ENCODE measurements at regions not wholly inside any gene's neighbourhood (a gene's known extent, or its start where the extent isn't known, plus 50 kb on each side); places are given as distances from the start of the nearest gene placed in this dataset.

DNA sequence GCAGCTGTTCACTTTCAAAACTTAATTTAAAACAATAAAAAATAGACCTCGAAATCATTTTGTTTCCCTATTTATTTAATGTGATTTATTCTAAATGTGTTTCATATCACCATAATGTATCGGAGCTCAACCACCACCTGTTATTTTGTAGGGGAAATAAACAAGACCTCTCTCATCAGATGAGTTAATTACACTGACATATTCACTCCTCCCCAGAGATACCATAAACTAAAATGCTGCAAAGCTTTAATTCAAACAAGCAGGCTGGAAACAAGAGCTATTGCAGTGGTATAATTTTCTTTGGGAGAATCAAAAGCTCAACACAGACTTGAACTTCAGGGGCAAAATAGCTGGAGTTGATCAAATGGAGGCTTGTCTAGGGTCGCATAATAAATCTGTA is 303.5 kb upstream of the TSHZ2 start:
- Histone ChIP-seq H3K9me3 (ENCODE audit: low read length) (no peaks in the 10 kb centered on the region), H3K4me1 (ENCODE audit: insufficient read depth, low read length) (no peaks in the 10 kb centered on the region), H3K27me3 (ENCODE audit: control insufficient read depth in 1 of 2, insufficient read depth in 2 of 2, low read length in 2 of 2) (no peaks in the 10 kb centered on the region), H3K4me3 (ENCODE audit: low read depth in 1 of 2, low read length in 2 of 2) (no peak overlapping the region), H3K36me3 (ENCODE audit: insufficient read depth, low read length) (no peaks in the 10 kb centered on the region), H3K9ac (ENCODE audit: low read length) (no peak overlapping the region), H3K27ac (ENCODE audit: low read depth, low read length) (no peak overlapping the region)

GRCh38 chr20:52667358-52667757 is 304.8 kb upstream of the TSHZ2 start:
- H3K4me3 ChIP-seq (ENCODE audit: low read depth in 1 of 2, low read length in 2 of 2) = no peak overlapping the region
- H3K9me3 ChIP-seq (ENCODE audit: low read length) = no peaks in the 10 kb centered on the region
- H3K9ac ChIP-seq (ENCODE audit: low read length) = no peak overlapping the region
- no peaks in the 10 kb centered on the region for H3K36me3 ChIP-seq (ENCODE audit: insufficient read depth, low read length)
- H3K27ac ChIP-seq (ENCODE audit: low read depth, low read length) = no peak overlapping the region
- H3K4me1 ChIP-seq (ENCODE audit: insufficient read depth, low read length) = no peaks in the 10 kb centered on the region
- no peaks in the 10 kb centered on the region for H3K27me3 ChIP-seq (ENCODE audit: control insufficient read depth in 1 of 2, insufficient read depth in 2 of 2, low read length in 2 of 2)

DNA sequence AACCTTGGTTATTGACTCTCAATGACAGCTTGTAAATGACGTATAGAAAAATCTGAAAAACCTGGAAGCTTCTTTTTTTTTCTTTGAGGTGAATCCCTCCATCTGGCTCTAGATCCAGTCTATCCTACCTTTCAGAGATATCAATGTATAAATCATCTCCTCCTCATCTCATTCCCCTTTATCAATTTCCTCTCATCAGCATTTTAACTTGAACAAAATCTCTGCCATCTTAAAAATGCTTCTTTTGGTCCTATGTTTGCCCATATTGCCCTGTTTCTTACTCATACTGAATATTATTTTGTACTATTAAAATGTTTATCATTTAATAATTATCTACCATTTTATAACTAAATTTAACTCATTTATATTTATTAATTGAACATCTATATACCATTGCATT is 306.7 kb upstream of the TSHZ2 start:
- no peaks in the 10 kb centered on the region for H3K36me3 ChIP-seq (ENCODE audit: insufficient read depth, low read length)
- no peak overlapping the region for H3K4me3 ChIP-seq (ENCODE audit: low read depth in 1 of 2, low read length in 2 of 2)
- H3K27ac ChIP-seq (ENCODE audit: low read depth, low read length) = no peak overlapping the region
- H3K9me3 ChIP-seq (ENCODE audit: low read length) = no peaks in the 10 kb centered on the region
- H3K4me1 ChIP-seq (ENCODE audit: insufficient read depth, low read length) = no peaks in the 10 kb centered on the region
- no peaks in the 10 kb centered on the region for H3K27me3 ChIP-seq (ENCODE audit: control insufficient read depth in 1 of 2, insufficient read depth in 2 of 2, low read length in 2 of 2)
- H3K9ac ChIP-seq (ENCODE audit: low read length) = no peak overlapping the region

DNA sequence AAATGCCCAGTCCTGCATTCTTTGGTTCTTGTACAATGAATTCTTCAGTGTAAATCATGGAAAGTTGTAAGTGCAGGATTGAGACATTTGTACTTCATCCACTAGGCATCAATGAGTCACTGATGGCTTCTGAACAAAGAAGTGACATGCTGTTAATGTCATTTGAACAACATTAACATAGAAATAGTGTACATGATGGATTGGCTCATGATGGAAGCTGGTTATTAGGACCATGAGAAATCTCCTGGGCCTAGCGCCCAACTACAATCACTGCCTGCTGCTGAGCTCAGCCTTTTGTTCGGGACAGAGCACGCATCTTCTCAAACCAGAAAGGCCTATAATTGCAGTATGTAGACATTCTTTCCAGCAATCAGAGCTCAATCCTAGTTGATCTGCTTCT is 316.8 kb upstream of the TSHZ2 start:
- Histone ChIP-seq H3K27ac (ENCODE audit: low read depth, low read length) (no peak overlapping the region), H3K36me3 (ENCODE audit: insufficient read depth, low read length) (no peaks in the 10 kb centered on the region), H3K9me3 (ENCODE audit: low read length) (no peaks in the 10 kb centered on the region), H3K27me3 (ENCODE audit: control insufficient read depth in 1 of 2, insufficient read depth in 2 of 2, low read length in 2 of 2) (no peaks in the 10 kb centered on the region), H3K4me1 (ENCODE audit: insufficient read depth, low read length) (no peaks in the 10 kb centered on the region), H3K4me3 (ENCODE audit: low read depth in 1 of 2, low read length in 2 of 2) (no peak overlapping the region), H3K9ac (ENCODE audit: low read length) (no peak overlapping the region)

DNA sequence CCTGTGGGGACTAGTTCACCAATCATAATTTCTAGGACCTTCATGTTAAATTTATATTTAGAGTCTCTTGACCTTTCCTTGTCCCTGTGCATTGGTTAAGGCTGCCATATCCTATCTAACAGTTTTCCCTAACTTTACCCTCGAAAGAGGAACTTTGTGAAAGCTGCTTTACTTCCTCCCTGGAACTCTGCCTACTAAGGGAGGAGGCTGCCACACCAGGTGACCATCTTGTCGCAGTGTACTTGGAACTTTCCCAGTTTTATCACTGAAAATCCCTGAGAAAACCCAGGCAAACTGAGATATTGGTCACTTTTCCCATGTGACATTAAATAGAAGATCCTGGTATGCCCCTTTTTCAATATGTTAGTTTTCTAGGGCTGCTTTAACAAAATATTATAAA is 317.6 kb upstream of the TSHZ2 start:
- Histone ChIP-seq H3K36me3 (ENCODE audit: insufficient read depth, low read length) (no peaks in the 10 kb centered on the region), H3K27ac (ENCODE audit: low read depth, low read length) (no peak overlapping the region), H3K9me3 (ENCODE audit: low read length) (no peaks in the 10 kb centered on the region), H3K9ac (ENCODE audit: low read length) (no peak overlapping the region), H3K27me3 (ENCODE audit: control insufficient read depth in 1 of 2, insufficient read depth in 2 of 2, low read length in 2 of 2) (no peaks in the 10 kb centered on the region), H3K4me1 (ENCODE audit: insufficient read depth, low read length) (no peaks in the 10 kb centered on the region), H3K4me3 (ENCODE audit: low read depth in 1 of 2, low read length in 2 of 2) (no peak overlapping the region)

GRCh38 chr20:52652271-52652670 is 319.9 kb upstream of the TSHZ2 start:
- no peaks in the 10 kb centered on the region for H3K9me3 ChIP-seq (ENCODE audit: low read length)
- H3K9ac ChIP-seq (ENCODE audit: low read length) = no peak overlapping the region
- no peaks in the 10 kb centered on the region for H3K27me3 ChIP-seq (ENCODE audit: control insufficient read depth in 1 of 2, insufficient read depth in 2 of 2, low read length in 2 of 2)

DNA sequence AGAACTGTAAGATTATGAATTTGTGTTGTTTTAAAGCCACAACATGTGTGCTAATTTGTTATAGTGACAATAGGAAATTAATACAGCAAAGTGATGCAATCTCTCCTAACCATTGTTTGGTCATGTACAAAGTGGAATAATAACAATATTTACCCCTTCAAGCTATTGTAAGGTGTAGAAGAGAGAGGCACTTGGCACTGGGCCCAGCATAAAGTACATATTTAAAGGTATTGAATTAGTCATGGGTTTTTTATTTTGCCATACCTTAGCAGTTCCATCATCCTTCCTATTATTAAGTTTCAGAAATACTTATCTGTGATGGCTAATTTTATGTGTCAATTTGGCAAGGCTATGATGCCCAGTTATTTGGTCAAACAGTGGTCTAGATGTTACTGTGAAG is 322.4 kb upstream of the TSHZ2 start:
- H3K9ac ChIP-seq (ENCODE audit: low read length) = no peak overlapping the region
- no peak overlapping the region for H3K27ac ChIP-seq (ENCODE audit: low read depth, low read length)
- H3K36me3 ChIP-seq (ENCODE audit: insufficient read depth, low read length) = no peaks in the 10 kb centered on the region
- H3K4me3 ChIP-seq (ENCODE audit: low read depth in 1 of 2, low read length in 2 of 2) = no peak overlapping the region
- no peaks in the 10 kb centered on the region for H3K27me3 ChIP-seq (ENCODE audit: control insufficient read depth in 1 of 2, insufficient read depth in 2 of 2, low read length in 2 of 2)
- H3K9me3 ChIP-seq (ENCODE audit: low read length) = no peaks in the 10 kb centered on the region
- no peaks in the 10 kb centered on the region for H3K4me1 ChIP-seq (ENCODE audit: insufficient read depth, low read length)

More at GRCh38 chr20:52652271-52652670, 319.9 kb upstream of the TSHZ2 start:
- Histone ChIP-seq H3K4me1 (ENCODE audit: insufficient read depth, low read length) (no peaks in the 10 kb centered on the region), H3K36me3 (ENCODE audit: insufficient read depth, low read length) (no peaks in the 10 kb centered on the region), H3K27ac (ENCODE audit: low read depth, low read length) (no peak overlapping the region), H3K4me3 (ENCODE audit: low read depth in 1 of 2, low read length in 2 of 2) (no peak overlapping the region)

DNA sequence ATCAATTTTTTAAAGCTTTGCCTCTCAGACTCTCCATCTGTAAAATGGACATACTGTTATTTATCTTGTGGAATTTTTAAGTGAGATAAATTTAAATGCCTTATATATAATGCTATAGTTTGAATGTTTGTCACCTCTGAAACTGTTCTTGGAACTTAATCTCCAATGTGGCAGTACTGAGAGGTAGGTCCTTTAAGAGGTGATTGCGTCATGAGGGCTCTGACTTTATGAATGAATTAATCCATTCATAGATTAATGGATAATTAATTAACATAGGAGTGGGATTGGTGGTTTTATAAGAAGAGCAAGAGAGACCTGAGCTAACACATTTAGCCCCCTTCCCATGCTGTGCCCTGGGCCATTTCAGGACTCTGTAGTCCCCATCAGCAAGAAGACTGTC is 326.3 kb upstream of the TSHZ2 start:
- H3K27me3 ChIP-seq (ENCODE audit: control insufficient read depth in 1 of 2, insufficient read depth in 2 of 2, low read length in 2 of 2) = no peaks in the 10 kb centered on the region
- H3K36me3 ChIP-seq (ENCODE audit: insufficient read depth, low read length) = no peaks in the 10 kb centered on the region
- H3K27ac ChIP-seq (ENCODE audit: low read depth, low read length) = no peak overlapping the region
- H3K4me1 ChIP-seq (ENCODE audit: insufficient read depth, low read length) = no peaks in the 10 kb centered on the region
- no peak overlapping the region for H3K4me3 ChIP-seq (ENCODE audit: low read depth in 1 of 2, low read length in 2 of 2)
- H3K9me3 ChIP-seq (ENCODE audit: low read length) = no peaks in the 10 kb centered on the region
- H3K9ac ChIP-seq (ENCODE audit: low read length) = no peak overlapping the region

DNA sequence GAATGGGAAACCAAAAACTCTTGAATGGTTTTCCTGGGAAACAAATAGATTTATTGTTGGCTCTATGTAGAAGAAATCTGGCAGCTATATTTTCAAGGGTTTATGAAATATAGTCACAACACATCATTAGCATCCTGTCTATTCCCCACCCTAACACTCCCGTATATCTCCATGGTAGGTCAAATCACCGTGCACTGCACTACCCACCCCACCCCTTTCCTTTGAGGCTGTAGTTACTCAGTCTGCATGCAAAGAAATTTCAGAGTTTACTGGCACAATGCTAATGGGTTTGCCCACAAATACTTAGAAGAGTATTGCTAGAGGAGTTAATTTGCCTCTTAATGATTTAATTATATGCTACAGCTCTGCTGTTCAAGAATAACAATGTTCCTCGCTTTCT is 329.1 kb upstream of the TSHZ2 start:
- no peak overlapping the region for H3K4me3 ChIP-seq (ENCODE audit: low read depth in 1 of 2, low read length in 2 of 2)
- no peaks in the 10 kb centered on the region for H3K36me3 ChIP-seq (ENCODE audit: insufficient read depth, low read length)
- H3K27me3 ChIP-seq (ENCODE audit: control insufficient read depth in 1 of 2, insufficient read depth in 2 of 2, low read length in 2 of 2) = no peaks in the 10 kb centered on the region

GRCh38 chr20:52637201-52637600 is 335.0 kb upstream of the TSHZ2 start:
- Histone ChIP-seq H3K27ac (ENCODE audit: low read depth, low read length) (no peak overlapping the region), H3K4me3 (ENCODE audit: low read depth in 1 of 2, low read length in 2 of 2) (no peak overlapping the region), H3K27me3 (ENCODE audit: control insufficient read depth in 1 of 2, insufficient read depth in 2 of 2, low read length in 2 of 2) (no peaks in the 10 kb centered on the region), H3K36me3 (ENCODE audit: insufficient read depth, low read length) (no peaks in the 10 kb centered on the region), H3K9ac (ENCODE audit: low read length) (no peak overlapping the region), H3K4me1 (ENCODE audit: insufficient read depth, low read length) (no peaks in the 10 kb centered on the region), H3K9me3 (ENCODE audit: low read length) (no peaks in the 10 kb centered on the region)

More for the DNA sequence above, 329.1 kb upstream of the TSHZ2 start:
- Histone ChIP-seq H3K27ac (ENCODE audit: low read depth, low read length) (no peak overlapping the region), H3K4me1 (ENCODE audit: insufficient read depth, low read length) (no peaks in the 10 kb centered on the region), H3K9me3 (ENCODE audit: low read length) (no peaks in the 10 kb centered on the region), H3K9ac (ENCODE audit: low read length) (no peak overlapping the region)

GRCh38 chr20:52631469-52631868 is 340.7 kb upstream of the TSHZ2 start:
- no peak overlapping the region for H3K27ac ChIP-seq (ENCODE audit: low read depth, low read length)

GRCh38 chr20:52630138-52630537 is 342.0 kb upstream of the TSHZ2 start:
- Histone ChIP-seq H3K4me3 (ENCODE audit: low read depth in 1 of 2, low read length in 2 of 2) (no peak overlapping the region), H3K9me3 (ENCODE audit: low read length) (no peaks in the 10 kb centered on the region), H3K27ac (ENCODE audit: low read depth, low read length) (no peak overlapping the region), H3K4me1 (ENCODE audit: insufficient read depth, low read length) (no peaks in the 10 kb centered on the region), H3K36me3 (ENCODE audit: insufficient read depth, low read length) (no peaks in the 10 kb centered on the region), H3K9ac (ENCODE audit: low read length) (no peak overlapping the region), H3K27me3 (ENCODE audit: control insufficient read depth in 1 of 2, insufficient read depth in 2 of 2, low read length in 2 of 2) (no peaks in the 10 kb centered on the region)

More at GRCh38 chr20:52631469-52631868, 340.7 kb upstream of the TSHZ2 start:
- Histone ChIP-seq H3K4me1 (ENCODE audit: insufficient read depth, low read length) (no peaks in the 10 kb centered on the region), H3K36me3 (ENCODE audit: insufficient read depth, low read length) (no peaks in the 10 kb centered on the region), H3K9ac (ENCODE audit: low read length) (no peak overlapping the region), H3K27me3 (ENCODE audit: control insufficient read depth in 1 of 2, insufficient read depth in 2 of 2, low read length in 2 of 2) (no peaks in the 10 kb centered on the region), H3K4me3 (ENCODE audit: low read depth in 1 of 2, low read length in 2 of 2) (no peak overlapping the region), H3K9me3 (ENCODE audit: low read length) (no peaks in the 10 kb centered on the region)
